Natural killer cell (primary cell): ENCODE measurements at regions not wholly inside any gene's neighbourhood (a gene's known extent, or its start where the extent isn't known, plus 50 kb on each side); places are given as distances from the start of the nearest gene placed in this dataset.

Experiments
- ATAC-seq, 3 donors: fragments of 150-1000 bp in 2 of 3; fragments of 200-7000 bp in 1 of 3; cut with Tn5 transposase; 1 replicate in 1 of 3; 2 replicates in 2 of 3; pipeline ENCODE4 v1.10.0; 2021; ENCODE audit warnings: mild to moderate bottlenecking in 2 of 3, moderate library complexity in 2 of 3
- DNase-seq, 2 donors: peaks; one replicate each; pipeline versions ENCODE4 v3.0.0 to v3.0.0-alpha.2; 2013 to 2021; ENCODE audit warnings: mixed read lengths in 1 of 2
- H3K27ac ChIP-seq: one replicate; pipeline ENCODE4 v1.5.1; 2013; ENCODE audit warnings: mild to moderate bottlenecking, low read length
- H3K27me3 ChIP-seq: one replicate; pipeline ENCODE4 v1.6.1; 2013; ENCODE audit warnings: low read length; ENCODE audit not compliant: control insufficient read depth, insufficient read depth
- H3K36me3 ChIP-seq: one replicate; pipeline ENCODE4 v1.6.1; 2013; ENCODE audit warnings: low read length; ENCODE audit not compliant: control insufficient read depth, insufficient read depth
- H3K4me1 ChIP-seq: one replicate; pipeline ENCODE4 v1.6.1; 2013; ENCODE audit warnings: low read length; ENCODE audit not compliant: control insufficient read depth, insufficient read depth
- H3K4me3 ChIP-seq: one replicate; pipeline ENCODE4 v1.5.1; 2013; ENCODE audit warnings: low read length
- H3K9me3 ChIP-seq: one replicate; pipeline ENCODE4 v1.6.1; 2013; ENCODE audit warnings: low read length; ENCODE audit not compliant: control insufficient read depth, insufficient read depth
- H3K27ac Mint-ChIP-seq, 2 donors: one replicate each; pipeline ENCODE4 v1.8.0; 2022; ENCODE audit warnings: mild to moderate bottlenecking in 2 of 2, mixed read lengths in 2 of 2, moderate library complexity in 1 of 2
- H3K27me3 Mint-ChIP-seq, 2 donors: one replicate each; pipeline ENCODE4 v1.8.0; 2022; ENCODE audit warnings: low read depth in 2 of 2, mixed read lengths in 2 of 2
- H3K36me3 Mint-ChIP-seq: one replicate; pipeline ENCODE4 v1.8.0; 2022; ENCODE audit warnings: mixed read lengths
- H3K4me1 Mint-ChIP-seq, 2 donors: one replicate each; pipeline ENCODE4 v1.8.0; 2022; ENCODE audit warnings: mixed read lengths in 2 of 2
- H3K4me3 Mint-ChIP-seq: one replicate; pipeline ENCODE4 v1.8.0; 2022; ENCODE audit warnings: mild to moderate bottlenecking, moderate library complexity, mixed read lengths
- H3K9me3 Mint-ChIP-seq, 2 donors: one replicate each; pipeline ENCODE4 v1.8.0; 2022; ENCODE audit warnings: mixed read lengths in 2 of 2
- WGBS: methylation state at CpG from one replicate; pipeline ENCODE4 v1.1.7; 2013; ENCODE audit warnings: missing lambda C conversion rate; ENCODE audit not compliant: insufficient coverage; 5-methylcytosine and 5-hydroxymethylcytosine counted together
- intact Hi-C: fragments of 100-400 bp; cut with micrococcal nuclease; formaldehyde crosslinking; loops from one replicate; pipeline ENCODE4 v1.14.2; 2022
- TF ChIP-seq, protein P1 (sequence below): fragments of 200-600 bp; IDR thresholded peaks from one replicate; pipeline ENCODE4 v1.8.0; 2022; ENCODE audit warnings: antibody characterized with exemption

DNA sequence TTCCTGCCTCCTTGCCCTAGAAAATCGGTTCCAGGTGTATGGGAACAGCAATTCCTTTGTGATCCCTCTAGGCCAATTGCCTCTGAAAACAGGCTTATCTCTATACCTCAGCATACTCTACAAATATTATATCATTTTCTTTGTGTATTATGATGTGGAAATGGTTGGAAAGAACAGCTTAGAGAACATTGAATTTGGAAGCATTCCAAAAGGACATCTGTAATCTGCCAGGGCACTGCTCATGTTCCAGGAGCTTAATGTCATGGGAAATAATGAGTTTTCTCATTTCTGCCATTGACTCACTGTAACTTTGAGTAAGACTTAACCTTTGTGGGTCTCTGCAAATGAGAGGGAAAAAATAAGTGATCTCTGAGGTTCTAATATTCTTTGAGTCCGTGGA lies 147.3 kb downstream of the UFM1 start:
- H3K9me3 ChIP-seq, result peaks cover 5% of the 10 kb centered on the region
- H3K9me3 Mint-ChIP-seq, result peaks cover 7 to 17% of the 10 kb centered on the region in 2 donors
- H3K36me3 Mint-ChIP-seq, result no peaks in the 10 kb centered on the region
- intact Hi-C loops, result no loop called here
- DNase-seq (no peak), ATAC-seq (no peak)
- H3K4me1 ChIP-seq, result no peaks in the 10 kb centered on the region
- no peak overlapping the region for H3K27ac Mint-ChIP-seq
- no peaks in the 10 kb centered on the region for H3K36me3 ChIP-seq
- no peak overlapping the region for H3K27ac ChIP-seq
- TF ChIP-seq, protein P1, sequence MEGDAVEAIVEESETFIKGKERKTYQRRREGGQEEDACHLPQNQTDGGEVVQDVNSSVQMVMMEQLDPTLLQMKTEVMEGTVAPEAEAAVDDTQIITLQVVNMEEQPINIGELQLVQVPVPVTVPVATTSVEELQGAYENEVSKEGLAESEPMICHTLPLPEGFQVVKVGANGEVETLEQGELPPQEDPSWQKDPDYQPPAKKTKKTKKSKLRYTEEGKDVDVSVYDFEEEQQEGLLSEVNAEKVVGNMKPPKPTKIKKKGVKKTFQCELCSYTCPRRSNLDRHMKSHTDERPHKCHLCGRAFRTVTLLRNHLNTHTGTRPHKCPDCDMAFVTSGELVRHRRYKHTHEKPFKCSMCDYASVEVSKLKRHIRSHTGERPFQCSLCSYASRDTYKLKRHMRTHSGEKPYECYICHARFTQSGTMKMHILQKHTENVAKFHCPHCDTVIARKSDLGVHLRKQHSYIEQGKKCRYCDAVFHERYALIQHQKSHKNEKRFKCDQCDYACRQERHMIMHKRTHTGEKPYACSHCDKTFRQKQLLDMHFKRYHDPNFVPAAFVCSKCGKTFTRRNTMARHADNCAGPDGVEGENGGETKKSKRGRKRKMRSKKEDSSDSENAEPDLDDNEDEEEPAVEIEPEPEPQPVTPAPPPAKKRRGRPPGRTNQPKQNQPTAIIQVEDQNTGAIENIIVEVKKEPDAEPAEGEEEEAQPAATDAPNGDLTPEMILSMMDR, result no peak
- H3K4me1 Mint-ChIP-seq, result no peaks in the 10 kb centered on the region
- no peaks in the 10 kb centered on the region for H3K27me3 Mint-ChIP-seq
- no peak overlapping the region for H3K4me3 ChIP-seq
- no peaks in the 10 kb centered on the region for H3K27me3 ChIP-seq
- no peak overlapping the region for H3K4me3 Mint-ChIP-seq
- 85% methylated on average over 2 of the region's 2 CpGs for WGBS

DNA sequence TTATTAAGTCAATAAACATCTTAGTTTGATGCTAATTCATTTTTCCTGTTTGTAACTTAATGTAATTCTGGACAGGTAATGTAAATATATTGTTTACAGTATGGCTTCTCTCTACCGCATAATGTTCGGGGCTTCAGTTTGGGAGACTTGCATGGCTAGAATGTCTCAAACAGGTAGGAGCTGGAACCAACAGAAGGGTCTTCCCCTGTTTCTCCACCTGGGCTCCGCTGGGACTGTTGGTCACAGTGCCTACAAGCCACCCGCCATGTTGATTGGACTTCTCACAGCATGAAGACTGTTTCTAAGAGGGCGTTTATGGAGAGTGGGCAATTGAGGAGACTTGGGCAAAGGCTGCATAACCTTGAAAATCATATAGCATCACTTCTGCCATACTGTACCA lies 148.6 kb downstream of the UFM1 start:
- DNase-seq, result no peak

DNA sequence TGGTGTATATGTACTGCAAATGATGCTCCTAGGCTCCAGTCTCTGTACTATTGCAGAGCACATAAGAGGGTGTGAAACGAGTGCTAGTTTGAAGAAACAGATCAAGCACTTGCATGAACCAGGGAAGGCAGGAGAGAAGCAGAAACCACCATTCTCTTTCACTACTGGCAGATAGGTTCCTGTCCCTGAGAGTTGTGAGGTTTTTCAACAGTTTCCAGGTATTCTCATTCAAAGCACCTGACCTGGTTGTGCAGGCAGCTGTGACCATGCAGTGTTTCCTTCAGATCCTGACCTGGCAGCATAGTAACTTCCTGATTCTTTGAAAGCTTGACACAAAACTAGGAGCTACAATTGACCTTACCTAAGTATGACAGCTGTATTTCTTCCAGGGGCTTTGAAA lies 164.9 kb downstream of the UFM1 start:
- Histone ChIP-seq H3K27ac (no peak overlapping the region), H3K4me3 (no peak overlapping the region), H3K36me3 (no peaks in the 10 kb centered on the region), H3K9me3 (no peaks in the 10 kb centered on the region), H3K27me3 (no peaks in the 10 kb centered on the region), H3K4me1 (no peaks in the 10 kb centered on the region)
- no peak overlapping the region for H3K4me3 Mint-ChIP-seq
- H3K36me3 Mint-ChIP-seq, result no peaks in the 10 kb centered on the region
- H3K4me1 Mint-ChIP-seq, result no peaks in the 10 kb centered on the region
- peaks cover 12 to 14% of the 10 kb centered on the region in 2 donors for H3K9me3 Mint-ChIP-seq
- ATAC-seq (no peak), DNase-seq (no peak)
- TF ChIP-seq, protein P1, result no peak
- no peaks in the 10 kb centered on the region for H3K27me3 Mint-ChIP-seq
- no peak overlapping the region for H3K27ac Mint-ChIP-seq
- WGBS, result 63% methylated on average over 1 of the region's 1 CpG
- intact Hi-C loops, result no loop called here

More for the DNA sequence above, 148.6 kb downstream of the UFM1 start:
- WGBS, result 92% methylated on average over 4 of the region's 5 CpGs
- no peaks in the 10 kb centered on the region for H3K27me3 Mint-ChIP-seq
- Histone ChIP-seq H3K27ac (no peak overlapping the region), H3K4me3 (no peak overlapping the region), H3K9me3 (peaks cover 8% of the 10 kb centered on the region), H3K36me3 (no peaks in the 10 kb centered on the region), H3K27me3 (no peaks in the 10 kb centered on the region), H3K4me1 (no peaks in the 10 kb centered on the region)
- intact Hi-C loops, result no loop called here
- no peak overlapping the region for H3K4me3 Mint-ChIP-seq
- no peak for ATAC-seq
- TF ChIP-seq, protein P1, result no peak
- peaks cover 7 to 14% of the 10 kb centered on the region in 2 donors for H3K9me3 Mint-ChIP-seq
- H3K27ac Mint-ChIP-seq, result no peak overlapping the region
- no peaks in the 10 kb centered on the region for H3K4me1 Mint-ChIP-seq
- H3K36me3 Mint-ChIP-seq, result no peaks in the 10 kb centered on the region

DNA sequence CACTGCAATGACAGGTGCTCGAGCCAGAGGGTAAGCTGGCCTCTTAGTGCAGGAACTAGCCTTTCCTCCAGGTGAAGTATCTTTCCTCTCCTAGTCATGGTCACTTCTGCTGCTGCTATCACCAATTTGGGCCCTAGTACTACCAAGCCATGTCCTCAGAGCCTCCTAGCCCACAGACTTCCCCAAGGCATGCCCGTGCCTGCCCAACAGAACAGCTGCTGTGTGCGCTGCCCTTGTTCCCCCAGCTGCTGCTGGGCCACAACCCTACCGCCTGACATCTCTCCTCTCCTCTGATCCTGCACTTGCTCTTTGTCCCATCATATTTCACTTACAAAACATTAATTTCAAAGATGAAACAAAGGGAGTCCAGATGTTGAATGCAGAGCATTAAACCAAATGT lies 168.5 kb upstream of the FREM2 start:
- no peak overlapping the region for H3K27ac ChIP-seq
- intact Hi-C loops, result no loop called here
- H3K4me1 ChIP-seq, result no peaks in the 10 kb centered on the region
- DNase-seq, result no peak
- no peaks in the 10 kb centered on the region for H3K9me3 ChIP-seq
- no peaks in the 10 kb centered on the region for H3K27me3 ChIP-seq
- TF ChIP-seq, protein P1, result no peak
- H3K27me3 Mint-ChIP-seq, result no peaks in the 10 kb centered on the region
- no peaks in the 10 kb centered on the region for H3K36me3 ChIP-seq
- no peaks in the 10 kb centered on the region for H3K36me3 Mint-ChIP-seq
- H3K27ac Mint-ChIP-seq, result no peak overlapping the region
- no peaks in the 10 kb centered on the region for H3K4me1 Mint-ChIP-seq
- no peak for ATAC-seq
- H3K9me3 Mint-ChIP-seq, result peaks cover 4 to 14% of the 10 kb centered on the region in 2 donors
- WGBS, result 82% methylated on average over 4 of the region's 4 CpGs
- no peak overlapping the region for H3K4me3 ChIP-seq
- no peak overlapping the region for H3K4me3 Mint-ChIP-seq
